DOHH2 (cell line): ENCODE measurements at regions not wholly inside any gene's neighbourhood (a gene's known extent, or its start where the extent isn't known, plus 50 kb on each side); places are given as distances from the start of the nearest gene placed in this dataset.

Source experiments
- H3F3A ChIP-seq: fragments of 200-600 bp; sonication (generic), shearing (Covaris generic); 2 replicates; pipeline ENCODE4 v1.6.0; 2016; ENCODE audit warnings: antibody characterized with exemption, mild to moderate bottlenecking; ENCODE audit not compliant: control insufficient read depth, insufficient read depth
- H3K27ac ChIP-seq: fragments of 200-600 bp; sonication (generic); 2 replicates; pipeline ENCODE4 v1.5.1; 2014; ENCODE audit warnings: low read depth, mild to moderate bottlenecking, low read length, moderate library complexity
- H3K27me3 ChIP-seq: fragments of 200-600 bp; sonication (generic); 2 replicates; pipeline ENCODE4 v1.6.1; 2014; ENCODE audit warnings: mild to moderate bottlenecking, low read length, mixed read lengths; ENCODE audit not compliant: control insufficient read depth
- H3K36me3 ChIP-seq: fragments of 200-600 bp; sonication (generic); 2 replicates; pipeline ENCODE4 v1.6.1; 2014; ENCODE audit warnings: mild to moderate bottlenecking, low read length, moderate library complexity, mixed read lengths; ENCODE audit not compliant: control insufficient read depth
- H3K4me1 ChIP-seq: fragments of 200-600 bp; sonication (generic); 2 replicates; pipeline ENCODE4 v1.6.1; 2014; ENCODE audit warnings: mild to moderate bottlenecking, low read length, mixed read lengths; ENCODE audit not compliant: control insufficient read depth
- H3K4me2 ChIP-seq: fragments of 200-600 bp; sonication (generic); 2 replicates; pipeline ENCODE4 v1.6.0; 2014; ENCODE audit warnings: mild to moderate bottlenecking, low read length, moderate library complexity
- H3K4me3 ChIP-seq: fragments of 200-600 bp; sonication (generic); 2 replicates; pipeline ENCODE4 v1.5.1; 2014; ENCODE audit warnings: mild to moderate bottlenecking, low read length, mixed read lengths
- H3K79me2 ChIP-seq: fragments of 200-600 bp; sonication (generic); 2 replicates; pipeline ENCODE4 v1.6.1; 2014; ENCODE audit warnings: mild to moderate bottlenecking, low read length, mixed read lengths; ENCODE audit not compliant: control insufficient read depth
- H3K9me2 ChIP-seq: fragments of 200-600 bp; sonication (generic); replicated peaks from 2 replicates; pipeline ENCODE4 v1.6.1; 2014; ENCODE audit warnings: mild to moderate bottlenecking, low read length, mixed read lengths; ENCODE audit not compliant: control insufficient read depth
- H3K9me3 ChIP-seq: fragments of 200-600 bp; sonication (generic); 2 replicates; pipeline ENCODE4 v1.6.1; 2014; ENCODE audit warnings: antibody characterized with exemption, low read length, mixed read lengths; ENCODE audit not compliant: control insufficient read depth, insufficient read depth
- H4K20me1 ChIP-seq: fragments of 200-600 bp; sonication (generic); 2 replicates; pipeline ENCODE4 v1.6.0; 2014; ENCODE audit warnings: low read depth, mild to moderate bottlenecking, antibody characterized with exemption, low read length, moderate library complexity; ENCODE audit not compliant: control insufficient read depth, insufficient read depth
- EZH2phosphoT487 ChIP-seq: fragments of 200-600 bp; sonication (generic); IDR thresholded peaks from 2 replicates; pipeline ENCODE4 v1.6.1; 2017; ENCODE audit warnings: borderline replicate concordance, mild to moderate bottlenecking, antibody characterized with exemption, low read length, moderate library complexity, mixed read lengths
- TF ChIP-seq, protein P1 (sequence below): fragments of 200-600 bp; sonication (generic); IDR thresholded peaks from one replicate; pipeline ENCODE4 v1.5.1; 2014; ENCODE audit warnings: antibody characterized with exemption, mild to moderate bottlenecking, low read depth, low read length; ENCODE audit not compliant: poor library complexity, severe bottlenecking

DNA sequence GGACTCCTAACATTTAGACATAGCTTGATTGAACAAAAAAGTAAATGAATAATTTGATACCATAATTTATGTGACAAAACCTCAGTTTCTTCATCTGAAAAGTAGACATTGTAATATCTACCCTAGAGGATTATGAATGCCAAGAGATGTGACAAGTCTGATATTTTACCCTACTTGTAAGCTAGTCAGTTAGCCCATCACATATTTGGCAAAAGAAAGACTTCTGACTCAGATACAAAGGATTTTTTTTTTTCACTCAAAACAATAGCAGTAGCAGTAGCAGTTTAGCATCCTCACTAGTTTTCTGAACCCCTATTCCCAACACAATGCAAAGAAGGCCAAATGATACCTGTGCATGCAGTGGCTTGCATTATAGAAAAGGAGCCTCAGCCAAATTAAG is 377.3 kb upstream of the E2F7 start:
- Histone ChIP-seq H3K9me3 (no peaks in the 10 kb centered on the region), H3K36me3 (no peaks in the 10 kb centered on the region), H3K4me1 (no peaks in the 10 kb centered on the region), H3K4me3 (no peak overlapping the region), H3F3A (no peaks in the 10 kb centered on the region), H3K4me2 (no peak overlapping the region), H4K20me1 (no peaks in the 10 kb centered on the region), H3K9me2 (no peaks in the 10 kb centered on the region), H3K79me2 (no peaks in the 10 kb centered on the region), H3K27ac (no peak overlapping the region), H3K27me3 (no peaks in the 10 kb centered on the region)
- no peak for TF ChIP-seq EZH2phosphoT487
- TF ChIP-seq, protein P1, sequence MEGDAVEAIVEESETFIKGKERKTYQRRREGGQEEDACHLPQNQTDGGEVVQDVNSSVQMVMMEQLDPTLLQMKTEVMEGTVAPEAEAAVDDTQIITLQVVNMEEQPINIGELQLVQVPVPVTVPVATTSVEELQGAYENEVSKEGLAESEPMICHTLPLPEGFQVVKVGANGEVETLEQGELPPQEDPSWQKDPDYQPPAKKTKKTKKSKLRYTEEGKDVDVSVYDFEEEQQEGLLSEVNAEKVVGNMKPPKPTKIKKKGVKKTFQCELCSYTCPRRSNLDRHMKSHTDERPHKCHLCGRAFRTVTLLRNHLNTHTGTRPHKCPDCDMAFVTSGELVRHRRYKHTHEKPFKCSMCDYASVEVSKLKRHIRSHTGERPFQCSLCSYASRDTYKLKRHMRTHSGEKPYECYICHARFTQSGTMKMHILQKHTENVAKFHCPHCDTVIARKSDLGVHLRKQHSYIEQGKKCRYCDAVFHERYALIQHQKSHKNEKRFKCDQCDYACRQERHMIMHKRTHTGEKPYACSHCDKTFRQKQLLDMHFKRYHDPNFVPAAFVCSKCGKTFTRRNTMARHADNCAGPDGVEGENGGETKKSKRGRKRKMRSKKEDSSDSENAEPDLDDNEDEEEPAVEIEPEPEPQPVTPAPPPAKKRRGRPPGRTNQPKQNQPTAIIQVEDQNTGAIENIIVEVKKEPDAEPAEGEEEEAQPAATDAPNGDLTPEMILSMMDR = no peak

DNA sequence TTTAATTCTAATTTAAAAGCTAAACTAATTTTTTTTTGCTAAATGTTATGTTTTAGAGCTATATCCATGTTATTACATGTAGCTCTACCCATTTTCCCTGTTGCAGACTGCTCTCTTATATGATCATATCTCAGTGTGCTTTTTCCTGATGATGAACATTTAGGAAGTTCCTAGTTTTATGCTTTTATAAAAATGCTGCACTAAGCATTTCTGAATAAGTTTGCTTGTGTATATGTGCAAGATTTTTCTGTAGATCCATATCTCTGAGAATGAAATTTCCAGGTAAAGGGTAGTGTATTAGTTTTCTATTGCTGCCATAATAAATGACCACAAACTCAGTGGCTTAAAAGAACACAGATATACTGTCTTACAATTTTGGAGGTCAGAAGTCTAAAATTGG is 374.4 kb upstream of the E2F7 start:
- H3K4me2 ChIP-seq = no peak overlapping the region
- no peaks in the 10 kb centered on the region for H4K20me1 ChIP-seq
- H3K4me1 ChIP-seq = no peaks in the 10 kb centered on the region
- no peaks in the 10 kb centered on the region for H3K36me3 ChIP-seq
- no peaks in the 10 kb centered on the region for H3F3A ChIP-seq
- no peaks in the 10 kb centered on the region for H3K9me3 ChIP-seq
- no peaks in the 10 kb centered on the region for H3K79me2 ChIP-seq
- H3K4me3 ChIP-seq = no peak overlapping the region
- no peak overlapping the region for H3K27ac ChIP-seq
- no peaks in the 10 kb centered on the region for H3K27me3 ChIP-seq
- no peak for TF ChIP-seq EZH2phosphoT487
- TF ChIP-seq, protein P1 = no peak
- no peaks in the 10 kb centered on the region for H3K9me2 ChIP-seq

DNA sequence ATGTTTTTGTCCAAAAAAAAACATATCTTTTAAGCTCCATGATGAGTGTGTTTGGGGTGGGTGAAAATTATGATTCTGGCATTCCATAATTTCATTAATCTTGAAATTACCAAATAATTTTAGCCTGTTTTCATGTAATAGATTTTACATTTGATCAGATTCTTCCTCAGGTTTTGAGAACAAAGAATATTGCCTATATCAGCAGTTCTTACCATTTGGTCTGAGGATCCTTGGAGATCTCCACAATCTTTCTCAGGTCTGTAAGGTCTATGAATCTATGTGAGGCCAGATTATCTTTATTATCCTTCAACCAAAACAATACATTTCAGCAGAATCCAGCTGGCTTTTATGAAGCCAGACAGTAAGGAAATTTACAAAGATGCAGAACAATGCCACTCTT is 373.3 kb upstream of the E2F7 start:
- Histone ChIP-seq H4K20me1 (no peaks in the 10 kb centered on the region), H3K79me2 (no peaks in the 10 kb centered on the region), H3K4me2 (no peak overlapping the region), H3K36me3 (no peaks in the 10 kb centered on the region), H3K4me3 (no peak overlapping the region), H3K27me3 (no peaks in the 10 kb centered on the region), H3K9me3 (no peaks in the 10 kb centered on the region), H3K9me2 (no peaks in the 10 kb centered on the region), H3K4me1 (no peaks in the 10 kb centered on the region), H3K27ac (no peak overlapping the region), H3F3A (no peaks in the 10 kb centered on the region)
- TF ChIP-seq, protein P1 = no peak
- no peak for TF ChIP-seq EZH2phosphoT487

DNA sequence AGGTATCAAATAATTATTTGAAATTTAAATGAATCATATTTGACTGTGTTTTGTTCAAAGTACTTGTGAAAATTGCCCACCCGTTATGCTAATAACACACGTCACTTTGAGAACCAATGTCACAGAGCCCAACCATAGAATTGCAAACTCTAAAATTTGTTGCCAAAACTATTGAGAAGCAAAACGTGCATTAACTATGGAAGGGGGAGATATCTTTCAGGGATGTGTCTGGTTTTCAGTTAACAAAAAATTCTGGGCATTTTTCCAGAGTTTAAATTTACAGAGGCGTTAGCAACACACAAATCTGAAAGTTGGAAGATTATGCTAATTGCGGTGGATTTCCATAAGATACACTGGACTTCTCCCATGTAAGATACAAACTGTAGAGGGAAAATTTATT is 371.8 kb upstream of the E2F7 start:
- Histone ChIP-seq H3K4me2 (no peak overlapping the region), H3K4me3 (no peak overlapping the region), H4K20me1 (no peaks in the 10 kb centered on the region), H3K9me3 (no peaks in the 10 kb centered on the region), H3K27me3 (no peaks in the 10 kb centered on the region), H3K79me2 (no peaks in the 10 kb centered on the region), H3K36me3 (no peaks in the 10 kb centered on the region), H3K9me2 (no peaks in the 10 kb centered on the region), H3K27ac (no peak overlapping the region), H3F3A (no peaks in the 10 kb centered on the region), H3K4me1 (no peaks in the 10 kb centered on the region)
- TF ChIP-seq EZH2phosphoT487 = no peak
- TF ChIP-seq, protein P1 = no peak
